ENCODE measurements at regions not wholly inside any gene's neighbourhood (a gene's known extent, or its start where the extent isn't known, plus 50 kb on each side); places are given as distances from the start of the nearest gene placed in this dataset.
"Not testable (repeated sequence)": the region's sequence is repeated elsewhere in the genome, so short reads cannot be mapped to it uniquely, and the experiment has no call there.

DNA sequence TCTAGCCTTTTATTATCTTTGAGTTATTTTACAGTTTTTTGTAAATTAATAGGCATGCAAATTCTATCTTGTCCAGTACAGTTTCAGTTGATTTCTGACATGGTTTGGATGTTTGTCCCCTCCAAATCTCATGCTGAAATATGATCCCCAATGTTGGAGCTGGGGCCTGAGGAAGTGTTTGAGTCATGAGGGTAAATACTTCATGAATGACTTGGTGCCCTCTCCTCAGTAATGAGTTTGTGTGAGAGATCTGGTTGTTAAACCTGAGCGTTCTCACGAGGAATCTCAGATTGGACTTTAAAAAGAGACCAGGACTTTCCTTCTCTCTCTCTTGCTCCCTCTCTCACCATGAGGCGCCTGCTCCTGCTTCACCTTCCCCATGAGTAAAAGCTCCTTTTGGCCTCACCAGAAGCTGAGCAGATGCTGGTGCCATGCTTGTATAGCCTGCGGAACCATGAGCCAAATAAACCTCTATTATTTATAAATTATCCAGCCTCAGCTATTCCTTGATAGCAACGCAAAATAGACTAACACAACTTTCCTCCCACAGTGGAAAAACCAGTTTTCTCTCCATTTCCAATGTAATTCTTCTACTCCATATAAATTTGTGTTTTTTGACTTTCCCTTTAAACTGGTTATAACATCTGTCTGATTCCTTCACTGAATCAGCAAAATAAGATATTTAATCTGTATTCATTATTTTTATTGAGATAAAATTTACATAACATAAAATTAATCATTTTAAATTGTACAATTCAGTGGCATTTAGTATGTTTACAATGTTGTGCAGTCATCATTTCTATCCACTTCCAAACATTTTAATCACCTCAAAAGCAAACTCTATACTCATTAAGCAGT, 78.7 kb upstream of the PRSS16 start:
- no peaks in the 10 kb centered on the region for H3K9me3 ChIP-seq (ENCODE audit: control insufficient read depth, low read length)
- no peaks in the 10 kb centered on the region for H3K27me3 ChIP-seq (ENCODE audit: control insufficient read depth, insufficient read depth, low read length, poor library complexity, severe bottlenecking)
- H3K4me1 ChIP-seq (ENCODE audit: control insufficient read depth, insufficient read depth, low read length) = no peaks in the 10 kb centered on the region
- WGBS, 2 experiments = 81 to 83% methylated on average over 5 of the region's 5 CpGs
- H3K27ac ChIP-seq (ENCODE audit: insufficient read depth, low read depth, low read length, poor library complexity, severe bottlenecking) = no peak overlapping the region
- no peaks in the 10 kb centered on the region for H3K36me3 ChIP-seq (ENCODE audit: control insufficient read depth, insufficient read depth, low read length)
- H3K4me3 ChIP-seq (ENCODE audit: insufficient read depth, low read depth, low read length) = no peak overlapping the region

DNA sequence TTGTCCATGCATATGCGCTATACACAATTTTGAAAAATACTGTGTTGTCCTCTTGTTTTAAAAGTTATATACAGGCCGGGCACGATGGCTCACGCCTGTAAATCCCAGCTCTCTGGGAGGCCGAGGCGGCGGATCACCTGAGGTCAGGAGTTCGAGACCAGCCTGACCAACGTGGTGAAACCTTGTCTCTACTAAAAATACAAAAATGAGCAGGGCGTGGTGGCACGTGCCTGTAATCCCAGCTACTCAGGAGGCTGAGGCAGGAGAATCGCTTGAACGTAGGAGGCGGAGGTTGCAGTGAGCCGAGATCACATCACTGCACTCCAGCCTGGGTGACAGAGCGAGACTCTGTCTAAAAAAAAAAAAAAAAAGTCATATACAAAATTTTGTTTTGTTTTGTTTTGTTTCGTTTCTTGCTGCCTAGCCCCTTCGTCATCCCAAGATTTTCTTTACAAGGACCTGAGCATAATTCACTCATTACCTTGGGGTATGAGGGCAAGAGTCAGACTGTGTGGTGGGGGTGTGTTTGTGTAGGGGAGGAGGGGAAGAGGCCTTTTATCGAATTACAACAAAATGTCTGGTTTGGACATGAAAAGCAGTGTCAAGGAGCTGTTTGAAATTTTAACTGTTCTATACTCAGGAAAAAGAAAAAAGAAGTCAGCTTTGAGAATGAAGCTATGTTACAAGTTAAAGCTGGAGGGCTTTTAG, 74.8 kb upstream of the PRSS16 start:
- H3K4me3 ChIP-seq (ENCODE audit: insufficient read depth, low read depth, low read length); H3K36me3 ChIP-seq (ENCODE audit: control insufficient read depth, insufficient read depth, low read length); H3K9me3 ChIP-seq (ENCODE audit: control insufficient read depth, low read length); H3K27ac ChIP-seq (ENCODE audit: insufficient read depth, low read depth, low read length, poor library complexity, severe bottlenecking); H3K27me3 ChIP-seq (ENCODE audit: control insufficient read depth, insufficient read depth, low read length, poor library complexity, severe bottlenecking); H3K4me1 ChIP-seq (ENCODE audit: control insufficient read depth, insufficient read depth, low read length): not testable (repeated sequence)
- 93 to 94% methylated on average over 17 to 19 of the region's 19 CpGs for WGBS, 2 experiments

DNA sequence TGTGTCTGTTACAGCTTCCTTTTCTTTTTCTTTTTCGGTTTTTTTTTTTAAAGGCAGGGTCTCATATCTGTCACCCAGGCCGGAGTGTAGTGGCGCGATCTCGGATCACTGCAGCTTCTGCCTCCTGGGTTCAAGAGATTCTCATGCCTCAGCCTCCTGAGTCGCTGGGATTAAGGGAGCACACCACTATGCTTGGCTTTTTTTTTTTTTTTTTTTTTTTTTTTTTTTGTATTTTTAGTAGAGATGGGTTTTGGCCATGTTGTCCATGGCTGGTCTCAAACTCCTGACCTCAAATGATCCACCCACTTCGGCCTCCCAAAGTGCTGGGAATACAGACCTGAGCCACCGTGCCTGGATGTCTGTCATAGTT, 74.3 kb upstream of the PRSS16 start:
- not testable (repeated sequence) for H3K27ac ChIP-seq (ENCODE audit: insufficient read depth, low read depth, low read length, poor library complexity, severe bottlenecking); H3K4me1 ChIP-seq (ENCODE audit: control insufficient read depth, insufficient read depth, low read length); H3K27me3 ChIP-seq (ENCODE audit: control insufficient read depth, insufficient read depth, low read length, poor library complexity, severe bottlenecking); H3K9me3 ChIP-seq (ENCODE audit: control insufficient read depth, low read length); H3K4me3 ChIP-seq (ENCODE audit: insufficient read depth, low read depth, low read length); H3K36me3 ChIP-seq (ENCODE audit: control insufficient read depth, insufficient read depth, low read length)
- 93 to 96% methylated on average over 7 to 8 of the region's 8 CpGs for WGBS, 2 experiments

DNA sequence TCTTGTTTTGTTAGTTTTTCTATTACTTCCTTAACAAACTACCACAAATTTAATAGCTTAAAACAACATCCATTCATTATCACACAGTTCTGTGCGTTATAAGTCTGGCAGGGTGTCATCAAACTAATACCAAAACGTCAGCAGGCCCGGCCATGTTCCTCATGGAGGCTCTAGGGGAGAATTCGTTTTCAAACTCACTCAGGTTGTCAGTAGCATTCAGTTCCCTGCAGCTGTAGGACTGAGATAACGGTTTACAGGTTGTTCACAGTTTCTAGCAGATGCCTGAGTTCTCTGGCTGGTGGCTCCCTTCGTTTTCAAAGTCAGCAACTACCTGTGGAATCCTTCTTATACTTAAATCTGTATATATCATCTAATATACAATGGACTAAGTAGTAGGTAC, 72.5 kb upstream of the PRSS16 start:
- Histone ChIP-seq H3K27ac (ENCODE audit: insufficient read depth, low read depth, low read length, poor library complexity, severe bottlenecking) (no peak overlapping the region), H3K36me3 (ENCODE audit: control insufficient read depth, insufficient read depth, low read length) (no peaks in the 10 kb centered on the region), H3K27me3 (ENCODE audit: control insufficient read depth, insufficient read depth, low read length, poor library complexity, severe bottlenecking) (no peaks in the 10 kb centered on the region), H3K9me3 (ENCODE audit: control insufficient read depth, low read length) (no peaks in the 10 kb centered on the region), H3K4me3 (ENCODE audit: insufficient read depth, low read depth, low read length) (no peak overlapping the region), H3K4me1 (ENCODE audit: control insufficient read depth, insufficient read depth, low read length) (no peaks in the 10 kb centered on the region)
- WGBS, 2 experiments = 82 to 84% methylated on average over 5 of the region's 6 CpGs

DNA sequence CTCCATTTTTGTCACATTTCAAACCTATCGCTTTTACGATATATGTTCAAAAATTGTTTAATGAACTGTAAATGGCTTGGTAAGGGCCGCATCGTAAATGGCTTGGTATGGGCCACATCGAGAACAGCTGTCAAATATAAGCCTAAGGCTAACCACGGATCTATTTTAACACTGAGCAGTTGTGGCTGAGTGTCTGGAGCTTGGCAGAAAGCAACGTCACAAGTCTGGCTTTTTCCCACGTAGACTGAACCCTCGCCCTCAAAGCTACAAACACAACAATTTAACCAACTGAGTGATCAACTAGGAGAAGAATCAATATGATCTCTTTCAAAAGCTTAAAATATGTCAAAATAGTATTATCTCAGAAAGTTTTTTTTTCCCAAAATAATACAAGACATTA, 71.4 kb upstream of the PRSS16 start:
- H3K27me3 ChIP-seq (ENCODE audit: control insufficient read depth, insufficient read depth, low read length, poor library complexity, severe bottlenecking) = no peaks in the 10 kb centered on the region
- H3K4me3 ChIP-seq (ENCODE audit: insufficient read depth, low read depth, low read length) = no peak overlapping the region
- no peaks in the 10 kb centered on the region for H3K4me1 ChIP-seq (ENCODE audit: control insufficient read depth, insufficient read depth, low read length)
- no peak overlapping the region for H3K27ac ChIP-seq (ENCODE audit: insufficient read depth, low read depth, low read length, poor library complexity, severe bottlenecking)
- no peaks in the 10 kb centered on the region for H3K9me3 ChIP-seq (ENCODE audit: control insufficient read depth, low read length)
- no peaks in the 10 kb centered on the region for H3K36me3 ChIP-seq (ENCODE audit: control insufficient read depth, insufficient read depth, low read length)
- WGBS, 2 experiments = 89% methylated on average over 9 of the region's 9 CpGs

DNA sequence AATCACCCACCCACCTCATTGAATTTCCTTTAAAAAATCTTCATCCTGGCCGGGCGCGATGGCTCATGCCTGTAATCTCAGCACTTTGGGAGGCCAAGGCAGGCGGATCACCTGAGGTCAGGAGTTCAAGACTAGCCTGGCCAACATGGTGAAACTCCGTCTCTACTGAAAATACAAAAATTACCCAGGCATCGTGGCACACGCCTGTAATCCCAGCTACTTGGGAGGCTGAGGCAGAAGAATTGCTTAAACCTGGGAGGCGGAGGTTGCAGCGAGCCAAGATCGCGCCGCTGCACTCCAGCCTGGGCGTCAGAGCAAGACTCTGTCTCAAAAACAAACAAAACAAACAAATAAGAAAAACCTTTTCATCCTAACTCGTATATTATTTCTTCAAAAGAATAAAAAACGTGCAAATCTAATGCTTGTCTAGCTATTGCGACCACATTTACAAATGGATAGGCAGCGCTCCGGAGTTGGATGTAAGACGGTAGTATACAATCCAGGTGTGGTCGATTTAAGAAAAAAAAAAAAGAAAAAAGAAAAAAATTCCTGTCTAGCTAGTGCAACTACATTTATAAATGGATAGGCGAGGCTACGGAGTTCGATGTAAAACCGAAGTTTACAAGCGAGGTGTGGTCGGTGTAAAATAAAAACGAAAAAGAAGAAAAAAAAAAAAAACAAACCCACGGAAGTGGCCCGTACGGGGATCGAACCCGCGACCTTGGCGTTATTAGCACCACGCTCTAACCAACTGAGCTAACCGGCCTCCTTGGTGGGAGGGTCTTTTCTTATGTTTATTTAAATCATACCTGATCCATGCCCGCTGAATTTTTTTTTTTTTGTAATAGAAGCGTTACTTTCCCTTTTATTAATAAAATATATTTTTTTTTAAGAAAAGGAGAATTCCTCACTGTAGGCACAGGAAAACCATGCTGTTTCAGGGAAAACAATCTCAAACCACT, 70.7 kb upstream of the PRSS16 start:
- H3K36me3 ChIP-seq (ENCODE audit: control insufficient read depth, insufficient read depth, low read length) = no peaks in the 10 kb centered on the region
- H3K4me1 ChIP-seq (ENCODE audit: control insufficient read depth, insufficient read depth, low read length) = no peaks in the 10 kb centered on the region
- peak overlapping the region; percentile 77 for H3K27ac ChIP-seq (ENCODE audit: insufficient read depth, low read depth, low read length, poor library complexity, severe bottlenecking)
- H3K9me3 ChIP-seq (ENCODE audit: control insufficient read depth, low read length) = no peaks in the 10 kb centered on the region
- WGBS, 2 experiments = 3 to 4% methylated on average over 32 to 36 of the region's 38 CpGs
- peak overlapping the region; percentile 94 for H3K4me3 ChIP-seq (ENCODE audit: insufficient read depth, low read depth, low read length)
- no peaks in the 10 kb centered on the region for H3K27me3 ChIP-seq (ENCODE audit: control insufficient read depth, insufficient read depth, low read length, poor library complexity, severe bottlenecking)

DNA sequence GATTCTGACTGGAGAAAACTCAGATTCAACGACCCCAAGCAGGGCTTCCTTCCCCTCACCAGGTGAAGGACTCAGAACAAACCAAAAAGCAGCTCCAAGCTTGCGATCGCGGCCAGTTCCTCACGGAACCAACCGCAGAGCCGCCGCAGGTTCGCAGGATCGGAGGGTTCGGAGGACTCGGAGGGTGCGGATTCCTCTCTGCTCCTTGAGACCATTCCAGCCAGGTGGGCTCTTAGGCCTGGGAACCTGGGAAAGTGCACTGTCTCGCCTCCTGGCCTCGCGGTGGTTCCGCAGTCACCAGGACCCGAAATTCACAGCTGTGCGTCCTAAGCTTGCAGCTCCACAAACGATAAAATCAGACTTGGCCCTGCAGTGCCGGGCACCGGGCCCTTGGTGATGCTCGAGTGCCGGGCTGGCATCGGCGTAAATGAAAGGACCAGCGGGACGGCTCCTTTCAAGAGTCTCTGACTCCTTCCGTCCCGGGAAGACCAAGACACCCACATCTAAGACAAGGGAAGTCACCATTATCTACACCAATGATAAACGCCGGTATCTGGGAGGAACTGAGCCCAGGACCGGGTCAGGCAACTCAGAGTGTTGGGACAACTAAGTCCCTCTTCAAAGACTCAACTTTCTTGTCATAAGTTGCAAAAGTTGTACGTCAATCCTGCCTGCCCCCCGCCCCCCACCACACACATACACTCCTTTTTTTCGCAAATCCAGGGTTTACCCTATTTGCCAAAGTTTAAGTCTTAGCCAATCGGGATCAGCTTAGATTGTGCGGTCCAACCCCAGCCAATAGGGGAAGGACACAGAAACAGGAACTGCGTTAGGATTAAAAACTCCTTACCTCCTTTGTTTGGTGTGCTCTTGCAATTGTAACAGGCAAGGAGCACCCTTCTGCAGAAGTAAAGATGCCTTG, 69.8 kb upstream of the PRSS16 start:
- 0 to 1% methylated on average over 39 of the region's 39 CpGs for WGBS, 2 experiments
- peak overlapping the region; percentile 77 for H3K27ac ChIP-seq (ENCODE audit: insufficient read depth, low read depth, low read length, poor library complexity, severe bottlenecking)
- H3K9me3 ChIP-seq (ENCODE audit: control insufficient read depth, low read length) = no peaks in the 10 kb centered on the region

DNA sequence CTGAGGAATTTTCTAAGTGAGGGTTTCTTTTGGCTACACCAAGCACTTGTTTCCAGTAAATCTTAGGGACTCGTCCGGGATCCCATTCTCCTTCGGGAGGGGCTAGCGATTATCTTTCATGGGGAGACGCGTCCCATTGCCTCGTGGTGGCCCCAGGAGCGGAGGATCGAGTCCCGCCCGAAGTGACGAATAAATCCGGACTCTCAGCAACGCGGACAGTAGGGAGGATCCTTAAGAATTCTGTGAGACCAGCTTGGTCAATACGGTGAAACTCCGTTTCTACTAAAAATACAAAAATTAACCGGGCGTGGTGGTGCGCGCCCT, 69.1 kb upstream of the PRSS16 start:
- no peaks in the 10 kb centered on the region for H3K4me1 ChIP-seq (ENCODE audit: control insufficient read depth, insufficient read depth, low read length)
- 8 to 11% methylated on average over 21 of the region's 21 CpGs for WGBS, 2 experiments
- H3K27me3 ChIP-seq (ENCODE audit: control insufficient read depth, insufficient read depth, low read length, poor library complexity, severe bottlenecking) = no peaks in the 10 kb centered on the region
- H3K4me3 ChIP-seq (ENCODE audit: insufficient read depth, low read depth, low read length) = peak overlapping the region; percentile 94
- H3K36me3 ChIP-seq (ENCODE audit: control insufficient read depth, insufficient read depth, low read length) = no peaks in the 10 kb centered on the region
- H3K9me3 ChIP-seq (ENCODE audit: control insufficient read depth, low read length) = no peaks in the 10 kb centered on the region
- peak overlapping the region; percentile 77 for H3K27ac ChIP-seq (ENCODE audit: insufficient read depth, low read depth, low read length, poor library complexity, severe bottlenecking)

More for the DNA sequence above, 69.8 kb upstream of the PRSS16 start:
- Histone ChIP-seq H3K36me3 (ENCODE audit: control insufficient read depth, insufficient read depth, low read length) (no peaks in the 10 kb centered on the region), H3K4me3 (ENCODE audit: insufficient read depth, low read depth, low read length) (peak overlapping the region; percentile 94), H3K27me3 (ENCODE audit: control insufficient read depth, insufficient read depth, low read length, poor library complexity, severe bottlenecking) (no peaks in the 10 kb centered on the region), H3K4me1 (ENCODE audit: control insufficient read depth, insufficient read depth, low read length) (no peaks in the 10 kb centered on the region)

DNA sequence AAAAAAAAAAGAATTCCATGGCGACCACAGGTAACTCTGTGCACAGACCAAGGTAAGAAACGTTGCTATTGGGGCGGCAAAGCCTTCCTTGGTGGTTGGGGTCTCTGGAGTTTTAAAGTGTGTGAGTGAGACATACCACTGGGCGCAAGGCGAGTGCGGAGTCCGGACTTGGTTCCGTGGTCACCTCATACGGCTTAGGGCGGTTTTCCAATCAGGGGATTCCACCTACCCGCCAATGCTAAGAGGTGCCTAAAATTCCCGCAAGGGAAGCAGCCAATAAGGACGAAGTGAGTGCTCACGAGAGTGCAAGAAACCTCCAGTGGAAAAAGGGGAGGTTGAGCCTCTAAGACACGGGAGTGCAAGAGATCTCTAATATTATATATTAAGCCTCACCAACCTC, 68.6 kb upstream of the PRSS16 start:
- H3K4me1 ChIP-seq (ENCODE audit: control insufficient read depth, insufficient read depth, low read length) = no peaks in the 10 kb centered on the region
- 56 to 69% methylated on average over 14 to 15 of the region's 15 CpGs for WGBS, 2 experiments
- no peaks in the 10 kb centered on the region for H3K36me3 ChIP-seq (ENCODE audit: control insufficient read depth, insufficient read depth, low read length)
- H3K9me3 ChIP-seq (ENCODE audit: control insufficient read depth, low read length) = no peaks in the 10 kb centered on the region
- H3K27me3 ChIP-seq (ENCODE audit: control insufficient read depth, insufficient read depth, low read length, poor library complexity, severe bottlenecking) = no peaks in the 10 kb centered on the region
- peak overlapping the region; percentile 94 for H3K4me3 ChIP-seq (ENCODE audit: insufficient read depth, low read depth, low read length)
- no peak overlapping the region for H3K27ac ChIP-seq (ENCODE audit: insufficient read depth, low read depth, low read length, poor library complexity, severe bottlenecking)
